Psoas muscle (tissue), 7 donors: ENCODE measurements at regions not wholly inside any gene's neighbourhood (a gene's known extent, or its start where the extent isn't known, plus 50 kb on each side); places are given as distances from the start of the nearest gene placed in this dataset.

Experiments used
- ATAC-seq, 4 donors: fragments of 200-7000 bp; cut with Tn5 transposase; one replicate each; pipeline ENCODE4 v1.9.1; 2020; ENCODE audit warnings: moderate library complexity in 3 of 4, mild to moderate bottlenecking in 2 of 4
- DNase-seq, 2 donors: peaks; one replicate each; pipeline ENCODE4 v3.0.0-alpha.2; 2020
- H3K27ac ChIP-seq: fragments of 200-600 bp; one replicate; pipeline ENCODE4 v1.8.0; 2022
- H3K27me3 ChIP-seq, 3 donors: fragments of 200-600 bp in 1 of 3; one replicate each; pipeline versions ENCODE4 v1.6.1 to v1.8.0; 2013 to 2022; ENCODE audit warnings: low read length in 2 of 3, mild to moderate bottlenecking in 2 of 3, moderate library complexity in 1 of 3; ENCODE audit not compliant: insufficient read depth in 3 of 3
- H3K36me3 ChIP-seq, 2 donors: fragments of 200-600 bp in 1 of 2; one replicate each; pipeline versions ENCODE4 v1.6.1 to v1.8.0; 2013 to 2022; ENCODE audit warnings: low read depth in 1 of 2, mild to moderate bottlenecking in 1 of 2, moderate library complexity in 1 of 2; ENCODE audit not compliant: insufficient read depth in 1 of 2
- H3K4me1 ChIP-seq: fragments of 200-600 bp; one replicate; pipeline ENCODE4 v1.8.0; 2022
- H3K4me3 ChIP-seq: fragments of 200-600 bp; one replicate; pipeline ENCODE4 v1.8.0; 2022; ENCODE audit warnings: mild to moderate bottlenecking
- H3K9me3 ChIP-seq: fragments of 200-600 bp; one replicate; pipeline ENCODE4 v1.8.0; 2022
- CTCF ChIP-seq: fragments of 200-600 bp; IDR thresholded peaks from one replicate; pipeline ENCODE4 v1.8.0; 2022; ENCODE audit warnings: antibody characterized with exemption
- WGBS, 3 donors: extraction: QIAGEN DNeasy Blood & Tissue Kit; methylation state at CpG; one replicate each; pipeline versions ENCODE4 v1.1.6 to v1.1.7; 2013; 5-methylcytosine and 5-hydroxymethylcytosine counted together
- intact Hi-C, 2 donors: fragments of 100-400 bp; cut with DNase I; formaldehyde crosslinking; loops; one replicate each; pipeline versions ENCODE4 v1.11.0 to v1.14.2; 2022
- donor health status: healthy with polysubstance abuse.
- donor health status: DM: no; HTN: no; CAD: no; lungs with moderate emphysema.
- donor health status: Bipolar disorder and iron deficiency.
- donor health status: healthy.
- donor health status: DM: yes; HTN: yes; CAD: no.
- donor health status: DM: no; HTN: no; CAD: no.
- donor health status: DM: yes; HTN: yes; CAD: no.

GRCh38 chr9:96067600-96067999 lies 192.1 kb downstream of the ERCC6L2 start:
- no peak for TF ChIP-seq CTCF
- H3K27ac ChIP-seq, result no peak overlapping the region
- 33 to 39% (median 37%) methylated on average over 5 of the region's 5 CpGs for WGBS, 3 donors
- ATAC-seq, result peak; percentile 61 to 79 (median 69)
- no peaks in the 10 kb centered on the region for H3K36me3 ChIP-seq
- no peak for DNase-seq
- intact Hi-C loops, result no loop called here
- peaks cover 11% of the 10 kb centered on the region for H3K4me1 ChIP-seq
- no peak overlapping the region for H3K4me3 ChIP-seq
- H3K9me3 ChIP-seq, result no peaks in the 10 kb centered on the region
- H3K27me3 ChIP-seq, result no peaks in the 10 kb centered on the region

- TF ChIP-seq CTCF, result no peak
- Histone ChIP-seq H3K27ac (no peak overlapping the region), H3K4me1 (peaks cover 11% of the 10 kb centered on the region), H3K27me3 (no peaks in the 10 kb centered on the region), H3K9me3 (no peaks in the 10 kb centered on the region), H3K36me3 (no peaks in the 10 kb centered on the region), H3K4me3 (no peak overlapping the region)
- intact Hi-C loops, result no loop called here
- no peak for DNase-seq
- ATAC-seq, result peak in 3 of 4 donors; percentile 7 to 39 (median 36)
- 29 to 35% (median 29%) methylated on average over 7 of the region's 7 CpGs for WGBS, 3 donors
Observed at GRCh38 chr9:96067004-96067403, 191.5 kb downstream of the ERCC6L2 start.

GRCh38 chr9:96065482-96066251 lies 190.2 kb downstream of the ERCC6L2 start:
- H3K9me3 ChIP-seq, result no peaks in the 10 kb centered on the region
- WGBS, 3 donors, result 94 to 98% (median 95%) methylated on average over 8 of the region's 8 CpGs
- ATAC-seq (no peak), DNase-seq (no peak)
- H3K36me3 ChIP-seq, result no peaks in the 10 kb centered on the region
- no peak overlapping the region for H3K4me3 ChIP-seq
- intact Hi-C loops, result no loop called here
- peaks cover 11% of the 10 kb centered on the region for H3K4me1 ChIP-seq
- H3K27ac ChIP-seq, result no peak overlapping the region
- H3K27me3 ChIP-seq, result no peaks in the 10 kb centered on the region
- no peak for TF ChIP-seq CTCF

GRCh38 chr9:96064826-96065481 lies 189.5 kb downstream of the ERCC6L2 start:
- no peak overlapping the region for H3K4me3 ChIP-seq
- no peak for TF ChIP-seq CTCF
- H3K4me1 ChIP-seq, result peaks cover 11% of the 10 kb centered on the region
- DNase-seq, result no peak
- no peak overlapping the region for H3K27ac ChIP-seq
- no peak for ATAC-seq
- intact Hi-C loops, result no loop called here
- H3K27me3 ChIP-seq, result no peaks in the 10 kb centered on the region
- WGBS, 3 donors, result 89 to 95% (median 93%) methylated on average over 7 of the region's 7 CpGs
- no peaks in the 10 kb centered on the region for H3K36me3 ChIP-seq
- H3K9me3 ChIP-seq, result no peaks in the 10 kb centered on the region
